ENCODE measurements at regions not wholly inside any gene's neighbourhood (a gene's known extent, or its start where the extent isn't known, plus 50 kb on each side); places are given as distances from the start of the nearest gene placed in this dataset.

GRCh38 chr6:151698931-151699700, 108.4 kb upstream of the ESR1 start:
- CTCF ChIA-PET, result no interaction called here
- POLR2A ChIA-PET, result no interaction called here

GRCh38 chr6:151699719-151700118, 107.8 kb upstream of the ESR1 start:
- POLR2A ChIA-PET, result no interaction called here
- CTCF ChIA-PET, result interaction anchor here (0.6 kb wide), 1 partner anchor 27 kb away, joined by 4 read pairs; no protein-coding TSS in a partner anchor

GRCh38 chr6:151701911-151702562, 105.4 kb upstream of the ESR1 start:
- ChIA-PET CTCF (no interaction called here), POLR2A (interaction anchor here (1.7 kb wide), 1 partner anchor 11 kb away, joined by 4 read pairs; no protein-coding TSS in a partner anchor)

GRCh38 chr6:151702851-151703658, 104.4 kb upstream of the ESR1 start:
- ChIA-PET CTCF (no interaction called here), POLR2A (interaction anchor here (1.7 kb wide), 1 partner anchor 12 kb away, joined by 4 read pairs; no protein-coding TSS in a partner anchor)

- POLR2A ChIA-PET, result interaction anchor here (0.9 kb wide), 1 partner anchor 14 kb away, joined by 3 read pairs; no protein-coding TSS in a partner anchor
- CTCF ChIA-PET, result no interaction called here
These were observed 103.1 kb upstream of the ESR1 start for GRCh38 chr6:151704383-151704782.

- ChIA-PET POLR2A (no interaction called here), CTCF (no interaction called here)
These were observed 101.3 kb upstream of the ESR1 start for GRCh38 chr6:151705993-151706733.

GRCh38 chr6:151709329-151709728, 98.2 kb upstream of the ESR1 start:
- POLR2A ChIA-PET, result no interaction called here
- CTCF ChIA-PET, result no interaction called here

GRCh38 chr6:151716526-151716932, 91.0 kb upstream of the ESR1 start:
- POLR2A ChIA-PET, result no interaction called here
- CTCF ChIA-PET, result no interaction called here

GRCh38 chr6:151719070-151719469, 88.4 kb upstream of the ESR1 start:
- ChIA-PET POLR2A (no interaction called here), CTCF (no interaction called here)

GRCh38 chr6:151721146-151721545, 86.3 kb upstream of the ESR1 start:
- ChIA-PET POLR2A (interaction anchor here (0.5 kb wide), 1 partner anchor 37 kb away, joined by 3 read pairs; no protein-coding TSS in a partner anchor), CTCF (no interaction called here)

- ChIA-PET POLR2A (interaction anchor here (0.5 kb wide), 1 partner anchor 38 kb away, joined by 3 read pairs; no protein-coding TSS in a partner anchor), CTCF (no interaction called here)
These were observed 85.8 kb upstream of the ESR1 start for GRCh38 chr6:151721671-151722070.

GRCh38 chr6:151722342-151722741, 85.1 kb upstream of the ESR1 start:
- CTCF ChIA-PET, result no interaction called here
- POLR2A ChIA-PET, result no interaction called here

- POLR2A ChIA-PET, result no interaction called here
- CTCF ChIA-PET, result no interaction called here
These were observed 84.3 kb upstream of the ESR1 start for GRCh38 chr6:151723152-151723551.

- ChIA-PET POLR2A (no interaction called here), CTCF (interaction anchor here (1.2 kb wide), 1 partner anchor 11 kb away, joined by 4 read pairs; no protein-coding TSS in a partner anchor)
These were observed 77.5 kb upstream of the ESR1 start for GRCh38 chr6:151729829-151730495.

- POLR2A ChIA-PET, result no interaction called here
- CTCF ChIA-PET, result interaction anchor here (1.2 kb wide), 1 partner anchor 10 kb away, joined by 4 read pairs; no protein-coding TSS in a partner anchor
These were observed 77.0 kb upstream of the ESR1 start for GRCh38 chr6:151730496-151730870.

- ChIA-PET POLR2A (no interaction called here), CTCF (no interaction called here)
These were observed 76.2 kb upstream of the ESR1 start for GRCh38 chr6:151731313-151731712.

GRCh38 chr6:151733680-151734320, 73.7 kb upstream of the ESR1 start:
- ChIA-PET POLR2A (no interaction called here), CTCF (no interaction called here)

- CTCF ChIA-PET, result no interaction called here
- POLR2A ChIA-PET, result no interaction called here
These were observed 69.2 kb upstream of the ESR1 start for GRCh38 chr6:151738267-151738666.

GRCh38 chr6:151738960-151739359, 68.5 kb upstream of the ESR1 start:
- CTCF ChIA-PET, result no interaction called here
- POLR2A ChIA-PET, result no interaction called here

All from activated CD8-positive, alpha-beta memory T cell treated with anti-CD3 and anti-CD28 coated beads for 36 hours (primary cell).